ENCODE measurements at regions not wholly inside any gene's neighbourhood (a gene's known extent, or its start where the extent isn't known, plus 50 kb on each side); places are given as distances from the start of the nearest gene placed in this dataset.
"Not testable (repeated sequence)": the region's sequence is repeated elsewhere in the genome, so short reads cannot be mapped to it uniquely, and the experiment has no call there.

GRCh38 chr3:159672728-159673688 is 315.6 kb upstream of the IL12A start:
- Histone ChIP-seq H3K36me3 (ENCODE audit: insufficient read depth) (no peaks in the 10 kb centered on the region), H3K4me2 (no peak overlapping the region), H2AFZ (ENCODE audit: low read depth) (no peak overlapping the region), H3K9ac (no peak overlapping the region), H3K27ac (no peak overlapping the region), H3K4me1 (ENCODE audit: low read depth, poor library complexity, severe bottlenecking) (no peaks in the 10 kb centered on the region), H3K4me3 (IDR thresholded peaks at IDR 0.05; ENCODE audit: insufficient read depth, low read depth, low read length) (no peak overlapping the region), H3K27me3 (ENCODE audit: insufficient read depth, low read depth) (no peaks in the 10 kb centered on the region), H4K20me1 (ENCODE audit: insufficient read depth) (no peaks in the 10 kb centered on the region), H3K79me2 (ENCODE audit: insufficient read depth, low read depth) (no peaks in the 10 kb centered on the region)
- no peak for TF ChIP-seq CTCF (conservative IDR thresholded peaks at IDR 0.05; ENCODE audit: low read depth, low read length)

DNA sequence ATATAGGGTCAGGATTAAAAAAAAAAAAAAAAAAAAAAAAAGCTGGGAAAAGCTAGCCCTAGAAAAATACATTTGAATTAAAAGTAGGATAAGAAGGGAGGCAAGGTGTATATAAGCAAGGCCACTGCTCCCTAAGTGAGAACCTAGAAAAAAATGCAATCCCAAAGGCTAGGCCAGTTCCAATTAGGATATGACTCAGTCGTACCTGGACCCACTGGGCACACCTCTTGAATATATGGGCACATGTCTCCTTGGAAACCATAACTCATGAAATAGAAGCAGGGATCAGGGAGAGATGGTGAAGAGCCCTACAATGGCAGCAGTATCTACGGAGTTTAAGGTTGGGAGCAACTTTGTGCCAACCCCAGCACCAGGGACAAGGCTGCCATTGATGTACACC is 314.1 kb upstream of the IL12A start:
- Histone ChIP-seq H3K4me3 (IDR thresholded peaks at IDR 0.05; ENCODE audit: insufficient read depth, low read depth, low read length) (no peak overlapping the region), H4K20me1 (ENCODE audit: insufficient read depth) (no peaks in the 10 kb centered on the region), H3K79me2 (ENCODE audit: insufficient read depth, low read depth) (no peaks in the 10 kb centered on the region), H3K27me3 (ENCODE audit: insufficient read depth, low read depth) (no peaks in the 10 kb centered on the region), H3K4me1 (ENCODE audit: low read depth, poor library complexity, severe bottlenecking) (no peaks in the 10 kb centered on the region), H3K36me3 (ENCODE audit: insufficient read depth) (no peaks in the 10 kb centered on the region), H3K9ac (no peak overlapping the region), H3K27ac (no peak overlapping the region), H2AFZ (ENCODE audit: low read depth) (no peak overlapping the region), H3K4me2 (no peak overlapping the region)
- no peak for TF ChIP-seq CTCF (conservative IDR thresholded peaks at IDR 0.05; ENCODE audit: low read depth, low read length)

DNA sequence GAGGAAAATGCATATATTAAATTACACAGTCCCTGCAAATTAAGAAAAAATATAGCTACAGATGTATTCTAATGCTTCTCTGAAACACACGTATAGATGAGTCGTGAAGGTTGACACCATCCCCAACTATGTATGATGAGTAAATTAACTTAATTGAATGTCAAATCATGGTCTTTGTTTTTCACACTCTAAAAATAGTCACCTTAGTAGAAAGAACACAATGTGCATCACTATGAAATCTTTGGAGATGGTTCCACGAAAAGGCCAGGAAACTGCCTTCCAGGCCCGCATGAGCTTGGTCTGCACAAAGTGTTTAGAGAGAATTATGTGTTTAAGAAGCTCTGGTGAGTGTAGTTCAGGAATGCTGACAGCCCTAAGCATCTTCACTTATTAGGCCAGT is 313.4 kb upstream of the IL12A start:
- Histone ChIP-seq H3K36me3 (ENCODE audit: insufficient read depth) (no peaks in the 10 kb centered on the region), H3K4me1 (ENCODE audit: low read depth, poor library complexity, severe bottlenecking) (no peaks in the 10 kb centered on the region), H4K20me1 (ENCODE audit: insufficient read depth) (no peaks in the 10 kb centered on the region), H3K4me3 (IDR thresholded peaks at IDR 0.05; ENCODE audit: insufficient read depth, low read depth, low read length) (no peak overlapping the region), H3K27ac (no peak overlapping the region), H2AFZ (ENCODE audit: low read depth) (no peak overlapping the region), H3K4me2 (no peak overlapping the region), H3K79me2 (ENCODE audit: insufficient read depth, low read depth) (no peaks in the 10 kb centered on the region), H3K9ac (no peak overlapping the region), H3K27me3 (ENCODE audit: insufficient read depth, low read depth) (no peaks in the 10 kb centered on the region)
- no peak for TF ChIP-seq CTCF (conservative IDR thresholded peaks at IDR 0.05; ENCODE audit: low read depth, low read length)

DNA sequence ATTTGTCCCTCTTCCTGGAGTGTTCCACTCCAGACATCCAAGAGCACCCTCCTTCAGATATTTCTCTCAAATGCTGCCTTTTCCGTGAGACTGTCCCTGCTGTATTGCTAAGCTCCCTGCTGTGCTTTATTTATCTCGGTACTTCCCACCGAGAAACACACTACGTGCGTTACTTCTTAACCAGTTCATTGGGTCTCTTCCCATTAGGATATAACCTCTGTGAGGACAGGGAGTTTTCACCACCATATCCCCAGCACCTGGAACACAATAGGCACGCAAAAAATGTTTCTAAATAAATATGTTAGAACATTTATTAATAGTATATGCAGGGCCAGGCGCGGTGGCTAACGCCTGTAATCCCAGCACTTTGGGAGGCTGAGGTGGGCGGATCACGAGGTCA is 308.7 kb upstream of the IL12A start:
- Histone ChIP-seq H3K27me3 (ENCODE audit: insufficient read depth, low read depth) (no peaks in the 10 kb centered on the region), H3K9ac (no peak overlapping the region), H3K27ac (no peak overlapping the region), H4K20me1 (ENCODE audit: insufficient read depth) (no peaks in the 10 kb centered on the region), H3K4me1 (ENCODE audit: low read depth, poor library complexity, severe bottlenecking) (no peaks in the 10 kb centered on the region), H3K4me3 (IDR thresholded peaks at IDR 0.05; ENCODE audit: insufficient read depth, low read depth, low read length) (no peak overlapping the region), H3K4me2 (no peak overlapping the region), H3K36me3 (ENCODE audit: insufficient read depth) (no peaks in the 10 kb centered on the region), H2AFZ (ENCODE audit: low read depth) (no peak overlapping the region), H3K79me2 (ENCODE audit: insufficient read depth, low read depth) (no peaks in the 10 kb centered on the region)
- TF ChIP-seq CTCF (conservative IDR thresholded peaks at IDR 0.05; ENCODE audit: low read depth, low read length), result no peak

GRCh38 chr3:159681717-159682116 is 306.9 kb upstream of the IL12A start:
- H3K4me3 ChIP-seq (IDR thresholded peaks at IDR 0.05; ENCODE audit: insufficient read depth, low read depth, low read length); H3K27ac ChIP-seq; H3K36me3 ChIP-seq (ENCODE audit: insufficient read depth); H3K27me3 ChIP-seq (ENCODE audit: insufficient read depth, low read depth); H3K4me1 ChIP-seq (ENCODE audit: low read depth, poor library complexity, severe bottlenecking); H3K4me2 ChIP-seq; H4K20me1 ChIP-seq (ENCODE audit: insufficient read depth); H3K9ac ChIP-seq; H3K79me2 ChIP-seq (ENCODE audit: insufficient read depth, low read depth); H2AFZ ChIP-seq (ENCODE audit: low read depth): not testable (repeated sequence)

All from KMS-11 (cell line).